ENCODE measurements at regions not wholly inside any gene's neighbourhood (a gene's known extent, or its start where the extent isn't known, plus 50 kb on each side); places are given as distances from the start of the nearest gene placed in this dataset.

GRCh38 chr6:113326781-113327180 lies 530.4 kb upstream of the MARCKS start:
- no peak for DNase-seq

- DNase-seq: no peak
Observed at GRCh38 chr6:113328886-113329381, 528.2 kb upstream of the MARCKS start.

DNA sequence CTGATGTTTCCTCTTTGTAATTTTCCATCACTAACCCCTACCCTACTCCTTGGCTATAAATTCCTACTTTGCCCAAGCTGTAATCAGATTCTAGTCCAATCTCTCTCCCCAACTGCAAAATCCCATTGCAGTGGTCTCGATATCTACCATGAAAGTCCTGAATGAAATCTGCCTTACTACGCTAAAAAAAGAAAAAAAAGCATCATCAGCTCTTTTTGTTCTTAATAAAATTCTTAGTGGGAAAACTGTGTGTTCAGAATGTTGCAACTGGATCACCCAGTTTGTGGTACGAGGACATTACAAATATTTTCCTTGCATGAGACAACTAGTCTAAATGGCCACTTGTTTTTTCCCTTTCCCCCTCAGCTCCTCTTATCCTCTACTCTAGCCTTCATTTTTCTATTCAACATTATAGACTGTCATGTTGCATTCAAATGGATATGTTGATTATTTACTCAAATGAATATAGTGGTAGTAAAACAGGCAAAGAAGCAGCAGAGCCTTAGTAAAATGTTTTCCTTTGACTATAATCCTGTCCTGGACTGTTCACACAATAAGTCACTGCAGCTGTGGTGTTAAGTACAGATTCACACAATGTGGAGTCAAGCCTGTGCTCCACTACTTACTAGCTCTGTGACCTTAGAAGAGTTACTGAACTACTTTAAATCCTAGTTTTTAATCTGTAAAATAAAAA lies 527.1 kb upstream of the MARCKS start:
- DNase-seq: no peak

DNA sequence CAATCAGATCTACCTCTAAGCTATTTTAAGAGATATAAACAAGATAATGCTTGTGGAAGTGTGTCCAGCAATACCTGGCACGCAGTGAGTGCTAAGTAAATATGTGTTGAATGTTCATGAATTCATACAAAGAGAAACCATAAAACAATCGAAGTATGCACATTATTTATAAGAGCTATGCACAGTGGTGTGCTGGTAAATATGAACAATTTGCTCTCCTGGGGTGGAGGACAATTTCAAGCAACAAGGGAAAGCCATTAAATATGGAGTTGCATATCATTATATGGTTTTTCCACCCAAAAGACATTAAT lies 526.6 kb upstream of the MARCKS start:
- no peak for DNase-seq

GRCh38 chr6:113331021-113331420 lies 526.1 kb upstream of the MARCKS start:
- no peak for DNase-seq

DNA sequence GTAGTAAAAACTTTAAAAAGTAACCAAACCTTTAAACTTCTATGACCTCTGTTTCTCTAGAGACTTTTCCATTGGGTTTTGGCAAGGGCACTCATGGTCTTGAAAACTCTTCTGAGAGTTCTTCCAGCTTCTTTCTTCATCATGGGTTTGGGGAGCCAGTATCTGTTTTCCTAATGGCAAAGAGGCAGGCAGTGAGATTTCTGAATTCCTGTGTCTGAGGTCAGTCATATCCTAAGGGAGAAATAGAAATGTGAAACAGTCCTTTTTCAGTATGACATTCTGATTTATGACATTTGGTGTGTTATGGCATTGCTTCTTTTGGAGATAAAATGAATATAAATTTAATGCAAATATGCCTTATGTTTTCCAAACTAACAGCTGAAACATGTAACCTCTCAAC lies 518.5 kb upstream of the MARCKS start:
- DNase-seq: no peak

DNA sequence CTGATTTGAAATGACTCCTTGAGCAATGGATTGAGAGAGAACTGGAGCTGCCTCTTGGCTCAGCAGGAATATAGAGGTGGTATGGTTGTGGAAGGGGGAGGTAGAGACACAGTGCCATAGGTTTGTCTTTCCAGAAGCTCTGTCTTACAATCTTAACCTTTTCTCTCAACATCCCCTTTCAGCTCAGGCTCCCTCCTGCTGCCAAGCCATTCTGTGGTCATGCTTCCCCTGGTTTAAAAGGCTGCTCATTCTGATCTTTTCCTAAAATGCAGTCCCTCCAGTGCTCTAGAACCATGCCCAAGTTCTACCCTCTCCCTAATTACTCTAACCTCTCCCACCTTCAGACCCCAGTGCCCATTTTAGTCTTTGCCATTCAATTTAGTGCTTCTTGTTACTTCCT lies 517.9 kb upstream of the MARCKS start:
- no peak for DNase-seq

GRCh38 chr6:113340371-113340770 lies 516.8 kb upstream of the MARCKS start:
- DNase-seq: no peak

GRCh38 chr6:113343940-113344339 lies 513.2 kb upstream of the MARCKS start:
- DNase-seq: no peak

- no peak for DNase-seq
Observed at GRCh38 chr6:113344969-113345368, 512.2 kb upstream of the MARCKS start.

GRCh38 chr6:113347436-113347835 lies 509.7 kb upstream of the MARCKS start:
- DNase-seq: no peak

DNA sequence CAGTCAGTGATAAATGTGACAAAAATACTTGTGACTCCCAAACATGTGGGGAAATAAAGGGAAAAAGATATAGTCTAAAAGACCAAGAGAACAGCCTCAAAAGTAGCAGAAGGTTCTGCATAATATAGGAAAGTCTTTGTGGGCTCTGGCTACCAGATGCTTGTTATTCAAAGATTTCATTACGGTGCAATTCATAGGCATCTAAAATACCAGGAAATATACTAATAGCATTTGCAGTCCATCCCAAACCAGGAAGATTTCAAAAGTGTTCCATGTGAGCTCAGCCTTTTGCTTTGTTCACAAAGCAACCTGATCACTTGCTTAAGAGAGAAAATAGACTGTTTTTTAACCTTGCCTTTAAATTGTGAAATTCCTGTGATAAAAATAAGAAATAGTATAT lies 506.7 kb upstream of the MARCKS start:
- DNase-seq: no peak

GRCh38 chr6:113351173-113351834 lies 505.8 kb upstream of the MARCKS start:
- DNase-seq: no peak

GRCh38 chr6:113352029-113352801 lies 504.9 kb upstream of the MARCKS start:
- no peak for DNase-seq

GRCh38 chr6:113352831-113353230 lies 504.3 kb upstream of the MARCKS start:
- no peak for DNase-seq

GRCh38 chr6:113353392-113353791 lies 503.8 kb upstream of the MARCKS start:
- no peak for DNase-seq

DNA sequence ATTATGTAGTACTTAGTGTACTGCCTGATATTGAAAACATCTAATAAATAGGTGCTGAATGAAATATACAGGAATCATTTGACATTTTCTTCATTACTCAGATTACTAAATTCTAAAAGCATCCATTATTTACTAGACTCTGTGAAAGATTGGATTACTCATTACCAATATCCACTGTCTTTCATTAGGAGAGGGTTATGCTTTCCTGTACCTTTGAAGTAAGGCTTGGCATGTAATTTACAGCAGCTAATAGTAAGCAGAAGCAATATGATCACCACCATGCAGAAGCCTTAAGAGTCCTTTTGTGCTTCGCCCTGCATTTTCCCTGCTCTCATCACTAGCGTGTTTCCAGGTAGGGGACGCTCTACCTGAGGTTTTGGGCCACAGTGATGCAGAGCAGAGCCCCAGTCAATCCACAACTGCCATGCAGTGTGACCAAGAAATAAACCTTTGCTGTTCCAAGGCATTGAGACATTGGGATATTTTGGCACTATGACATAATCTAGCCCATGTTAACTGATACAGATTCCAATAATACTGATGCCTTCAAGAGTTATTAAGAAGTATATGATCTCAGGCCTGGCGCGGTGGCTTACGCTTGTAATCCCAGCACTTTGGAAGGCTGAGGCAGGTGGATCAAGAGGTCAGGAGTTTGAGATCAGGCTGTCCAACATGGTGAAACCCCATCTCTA lies 502.8 kb upstream of the MARCKS start:
- DNase-seq: no peak

GRCh38 chr6:113356139-113356538 lies 501.0 kb upstream of the MARCKS start:
- DNase-seq: no peak

GRCh38 chr6:113357041-113357440 lies 500.1 kb upstream of the MARCKS start:
- no peak for DNase-seq

DNA sequence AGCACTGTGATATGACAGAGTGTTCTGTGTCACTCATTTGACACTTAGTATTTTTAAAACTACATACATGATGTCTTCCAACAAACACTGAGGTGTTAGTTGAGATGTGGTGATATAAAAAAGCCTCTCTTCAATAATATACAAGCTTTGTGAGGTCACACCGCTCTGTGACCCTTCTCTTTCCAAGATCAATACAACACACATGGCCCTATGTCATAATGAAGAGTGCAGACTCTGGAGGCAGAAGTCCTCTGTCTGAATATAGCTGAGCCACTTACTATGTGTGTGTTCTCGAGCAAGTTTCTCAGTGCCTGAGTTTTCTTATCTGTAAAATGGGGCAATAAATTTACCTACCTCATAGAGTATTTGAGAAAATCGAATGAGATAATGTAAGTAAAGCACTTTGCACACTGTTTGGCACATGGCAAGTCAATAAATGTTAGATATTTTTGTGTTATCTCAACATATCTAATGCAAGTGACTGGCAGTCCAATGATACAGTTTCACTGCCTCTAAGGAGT lies 499.0 kb upstream of the MARCKS start:
- DNase-seq: no peak

DNA sequence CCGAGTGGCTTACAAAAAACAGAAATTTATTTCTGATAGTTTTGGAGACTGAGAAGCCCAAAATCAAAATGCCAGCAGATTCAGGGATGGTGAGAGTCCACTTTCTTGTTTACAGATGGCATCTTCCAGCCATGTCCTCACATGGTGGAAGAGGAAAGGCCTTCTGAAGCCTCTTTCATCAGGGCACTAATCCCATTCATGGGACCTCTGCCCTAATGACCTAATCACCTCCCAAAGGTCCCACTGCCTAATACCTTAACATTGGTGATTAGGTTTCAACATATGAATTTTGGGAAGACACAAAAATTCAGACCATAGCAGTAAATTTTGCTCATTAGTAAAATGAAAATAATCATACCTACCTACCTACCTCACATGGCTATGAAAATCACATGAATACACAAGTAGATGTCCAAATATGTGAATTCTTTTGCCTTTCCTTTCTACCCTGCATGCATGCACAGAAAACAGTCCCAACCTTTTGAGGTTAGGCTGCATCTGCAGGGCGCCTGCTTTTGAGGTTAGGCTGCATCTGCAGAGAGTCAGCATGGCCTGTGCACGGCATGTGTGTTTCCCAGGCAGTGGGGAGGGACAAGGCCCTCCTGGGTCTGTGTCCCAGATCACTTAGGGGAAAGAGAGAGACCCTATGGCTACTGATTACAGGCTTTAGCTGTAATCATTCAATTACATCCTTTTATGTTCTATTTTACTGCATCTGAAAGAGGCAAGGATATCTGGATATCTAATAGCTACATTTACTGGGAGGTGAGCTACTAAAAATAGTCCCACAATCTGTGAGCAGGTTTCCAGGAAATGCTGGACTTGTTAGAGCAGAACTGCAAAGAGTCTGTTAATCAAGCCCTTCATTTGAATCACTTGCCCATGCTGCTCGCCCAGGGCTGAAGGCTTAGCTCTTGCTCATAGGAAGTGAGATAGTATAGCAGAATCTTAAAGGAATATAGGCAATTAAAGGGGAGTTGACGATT lies 497.7 kb upstream of the MARCKS start:
- no peak for DNase-seq

Data from stimulated activated CD4-positive, alpha-beta T cell treated with anti-CD3 and anti-CD28 coated beads, Interleukin-1b, Interleukin-23, amount 100 ng/mL, for 48 hours (primary cell).